H1 (cell line): ENCODE measurements at regions not wholly inside any gene's neighbourhood (a gene's known extent, or its start where the extent isn't known, plus 50 kb on each side); places are given as distances from the start of the nearest gene placed in this dataset.

ENCODE experiments used
- HDAC6 ChIP-seq: IDR thresholded peaks from one replicate; pipeline ENCODE4 v1.7.1; 2012; ENCODE audit warnings: low read depth, mild to moderate bottlenecking, inconsistent platforms, low read length, moderate library complexity
- MAFK ChIP-seq: IDR thresholded peaks from 2 replicates; pipeline ENCODE4 v1.6.1; 2012; ENCODE audit warnings: low read depth, mild to moderate bottlenecking, improper control_type of control experiment, low read length
- RXRA ChIP-seq: IDR thresholded peaks from 2 replicates; pipeline ENCODE4 v1.6.1; 2011; ENCODE audit warnings: low read depth, mild to moderate bottlenecking, low read length, moderate library complexity; ENCODE audit not compliant: insufficient read depth
- TCF12 ChIP-seq: IDR thresholded peaks from 2 replicates; pipeline ENCODE4 v1.6.1; 2011; ENCODE audit warnings: low read depth, mild to moderate bottlenecking, low read length
- TF ChIP-seq, protein P1 (sequence below): IDR thresholded peaks from 2 replicates; pipeline ENCODE4 v1.6.1; 2011; ENCODE audit warnings: low read depth, mild to moderate bottlenecking, low read length; ENCODE audit not compliant: insufficient read depth

DNA sequence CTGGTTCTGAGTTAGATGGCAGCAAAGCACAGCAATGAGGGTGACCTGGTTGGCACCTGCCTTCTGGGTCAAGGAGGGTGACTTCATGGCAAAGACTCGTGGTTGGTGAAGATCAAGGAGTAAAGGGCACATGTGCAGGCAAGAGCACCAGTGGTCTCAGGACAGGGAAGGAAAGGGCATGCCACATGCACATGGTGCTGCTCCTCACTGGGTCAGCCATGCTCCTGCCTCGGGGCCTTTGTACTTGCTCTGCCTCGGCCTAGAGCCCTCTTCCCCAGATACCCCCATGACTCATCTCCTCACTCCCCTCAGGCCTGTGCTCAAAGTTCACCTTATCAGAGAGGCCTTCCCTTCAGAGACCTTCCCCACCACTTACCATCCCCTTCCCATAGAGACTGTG, 106.7 kb upstream of the KDM7A start (continued):
- TF ChIP-seq, protein P1, sequence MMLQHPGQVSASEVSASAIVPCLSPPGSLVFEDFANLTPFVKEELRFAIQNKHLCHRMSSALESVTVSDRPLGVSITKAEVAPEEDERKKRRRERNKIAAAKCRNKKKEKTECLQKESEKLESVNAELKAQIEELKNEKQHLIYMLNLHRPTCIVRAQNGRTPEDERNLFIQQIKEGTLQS: no peak
- TF ChIP-seq RXRA: no peak
- TF ChIP-seq HDAC6: no peak
- TF ChIP-seq TCF12: no peak
- no peak for TF ChIP-seq MAFK
